H9 (cell line): ENCODE measurements at regions not wholly inside any gene's neighbourhood (a gene's known extent, or its start where the extent isn't known, plus 50 kb on each side); places are given as distances from the start of the nearest gene placed in this dataset.

ENCODE experiments used
- DNase-seq: peaks from one replicate; pipeline ENCODE4 v3.0.0-alpha.2; 2017
- H2AFZ ChIP-seq: one replicate; pipeline ENCODE4 v1.6.1; 2013; ENCODE audit warnings: mild to moderate bottlenecking, low read length, control low read depth, moderate library complexity
- H2AK5ac ChIP-seq: 2 replicates; pipeline ENCODE4 v1.6.1; 2013; ENCODE audit warnings: low read length, control low read depth, mixed read lengths; ENCODE audit not compliant: insufficient read length
- H2BK120ac ChIP-seq: one replicate; pipeline ENCODE4 v1.6.1; 2013; ENCODE audit warnings: low read depth, mild to moderate bottlenecking, low read length, control low read depth, inconsistent platforms; ENCODE audit not compliant: poor library complexity, severe bottlenecking
- H2BK12ac ChIP-seq: 2 replicates; pipeline ENCODE4 v1.6.1; 2013; ENCODE audit warnings: low read length, control low read depth, mixed read lengths, low read depth; ENCODE audit not compliant: insufficient read length
- H2BK15ac ChIP-seq: 2 replicates; pipeline ENCODE4 v1.6.1; 2013; ENCODE audit warnings: low read depth, low read length, control low read depth
- H2BK20ac ChIP-seq: one replicate; pipeline ENCODE4 v1.6.1; 2013; ENCODE audit warnings: low read depth, mild to moderate bottlenecking, low read length, control low read depth, inconsistent platforms; ENCODE audit not compliant: poor library complexity, severe bottlenecking
- H2BK5ac ChIP-seq: 2 replicates; pipeline ENCODE4 v1.6.1; 2013; ENCODE audit warnings: low read length, control low read depth, mixed read lengths; ENCODE audit not compliant: insufficient read length
- H3K14ac ChIP-seq: 2 replicates; pipeline ENCODE4 v1.6.1; 2013; ENCODE audit warnings: low read length, control low read depth; ENCODE audit not compliant: insufficient read depth
- H3K18ac ChIP-seq: 2 replicates; pipeline ENCODE4 v1.6.1; 2013; ENCODE audit warnings: low read depth, mild to moderate bottlenecking, mixed read lengths, low read length, control low read depth; ENCODE audit not compliant: insufficient read length
- H3K23ac ChIP-seq: 2 replicates; pipeline ENCODE4 v1.6.1; 2013; ENCODE audit warnings: low read length, control low read depth, mixed read lengths, low read depth; ENCODE audit not compliant: insufficient read length
- H3K23me2 ChIP-seq: 2 replicates; pipeline ENCODE4 v1.6.1; 2013; ENCODE audit warnings: low read depth, mild to moderate bottlenecking, mixed read lengths, low read length, control low read depth; ENCODE audit not compliant: insufficient read length, poor library complexity, severe bottlenecking
- H3K27ac ChIP-seq: 2 replicates; pipeline ENCODE4 v1.5.1; 2013; ENCODE audit warnings: low read length, control low read depth, mixed read lengths, low read depth; ENCODE audit not compliant: insufficient read length
- H3K27me3 ChIP-seq: 2 replicates; pipeline ENCODE4 v1.6.1; 2013; ENCODE audit warnings: low read length, control low read depth, inconsistent platforms; ENCODE audit not compliant: insufficient read depth
- H3K4ac ChIP-seq: 2 replicates; pipeline ENCODE4 v1.6.1; 2013; ENCODE audit warnings: low read depth, mild to moderate bottlenecking, control low read depth, inconsistent platforms, low read length, moderate library complexity
- H3K4me1 ChIP-seq: 2 replicates; pipeline ENCODE4 v1.6.1; 2013; ENCODE audit warnings: low read length, control low read depth, inconsistent platforms; ENCODE audit not compliant: insufficient read depth
- H3K4me2 ChIP-seq: 2 replicates; pipeline ENCODE4 v1.6.1; 2013; ENCODE audit warnings: low read length, control low read depth, mixed read lengths; ENCODE audit not compliant: insufficient read length, insufficient read depth
- H3K56ac ChIP-seq: 2 replicates; pipeline ENCODE4 v1.6.1; 2013; ENCODE audit warnings: low read depth, mild to moderate bottlenecking, mixed read lengths, low read length, control low read depth; ENCODE audit not compliant: insufficient read length
- H3K79me1 ChIP-seq: 2 replicates; pipeline ENCODE4 v1.6.1; 2013; ENCODE audit warnings: low read depth, mild to moderate bottlenecking, moderate library complexity, low read length, control low read depth, inconsistent platforms; ENCODE audit not compliant: insufficient read depth, poor library complexity, severe bottlenecking
- H3K79me2 ChIP-seq: 2 replicates; pipeline ENCODE4 v1.6.1; 2013; ENCODE audit warnings: low read length, control low read depth, inconsistent platforms; ENCODE audit not compliant: insufficient read depth
- H3K9ac ChIP-seq: 2 replicates; pipeline ENCODE4 v1.6.1; 2013; ENCODE audit warnings: low read length, control low read depth, mixed read lengths; ENCODE audit not compliant: insufficient read length; ENCODE audit errors: extremely low read depth
- H3K9me3 ChIP-seq: one replicate; pipeline ENCODE4 v1.6.1; 2013; ENCODE audit warnings: low read depth, low read length, inconsistent platforms; ENCODE audit not compliant: control insufficient read depth
- H3T11ph ChIP-seq: one replicate; pipeline ENCODE4 v1.6.1; 2013; ENCODE audit warnings: mild to moderate bottlenecking, low read length, control low read depth, inconsistent platforms
- H4K20me1 ChIP-seq: one replicate; pipeline ENCODE4 v1.6.1; 2013; ENCODE audit not compliant: control insufficient read depth, insufficient read length, insufficient read depth
- H4K5ac ChIP-seq: 2 replicates; pipeline ENCODE4 v1.6.1; 2013; ENCODE audit warnings: low read depth, mild to moderate bottlenecking, mixed read lengths, low read length, control low read depth; ENCODE audit not compliant: insufficient read length
- H4K8ac ChIP-seq: replicated peaks from 2 replicates; pipeline ENCODE4 v1.6.1; 2013; ENCODE audit warnings: low read length, control low read depth, mixed read lengths, low read depth; ENCODE audit not compliant: insufficient read length
- H4K91ac ChIP-seq: 2 replicates; pipeline ENCODE4 v1.6.1; 2013; ENCODE audit warnings: low read depth, mild to moderate bottlenecking, moderate library complexity, mixed read lengths, low read length, control low read depth; ENCODE audit not compliant: insufficient read length
- H3K27ac Mint-ChIP-seq, 3 experiments: 2 replicates in 2 of 3; 3 replicates in 1 of 3; pipeline ENCODE4 v1.8.0; 2020 to 2021; ENCODE audit warnings: mixed read lengths in 3 of 3, mild to moderate bottlenecking in 1 of 3, moderate library complexity in 1 of 3
- H3K27me3 Mint-ChIP-seq: 2 replicates; pipeline ENCODE4 v1.8.0; 2021; ENCODE audit warnings: low read depth, mild to moderate bottlenecking, moderate library complexity, mixed read lengths
- H3K36me3 Mint-ChIP-seq, 3 experiments: 2 replicates in 2 of 3; 3 replicates in 1 of 3; pipeline ENCODE4 v1.8.0; 2020 to 2021; ENCODE audit warnings: low read depth in 3 of 3, mixed read lengths in 3 of 3; ENCODE audit not compliant: insufficient read depth in 1 of 3
- H3K4me1 Mint-ChIP-seq, 2 experiments: 2 replicates each; pipeline ENCODE4 v1.8.0; 2020; ENCODE audit warnings: mixed read lengths in 2 of 2
- H3K4me3 Mint-ChIP-seq, 2 experiments: 2 replicates in 1 of 2; 3 replicates in 1 of 2; pipeline ENCODE4 v1.8.0; 2020 to 2021; ENCODE audit warnings: mild to moderate bottlenecking in 2 of 2, mixed read lengths in 2 of 2, moderate library complexity in 1 of 2
- H3K9me3 Mint-ChIP-seq, 2 experiments: 2 replicates in 1 of 2; 3 replicates in 1 of 2; pipeline ENCODE4 v1.8.0; 2020; ENCODE audit warnings: mild to moderate bottlenecking in 2 of 2, mixed read lengths in 2 of 2, moderate library complexity in 1 of 2
- CTCF ChIP-seq: fragments of 200-600 bp; sonication (generic); conservative IDR thresholded peaks from 3 replicates; pipeline ENCODE4 v1.8.0; 2021; ENCODE audit warnings: antibody characterized with exemption, mild to moderate bottlenecking
- WGBS: extraction: QIAGEN DNeasy Blood & Tissue Kit; methylation state at CpG from one replicate; pipeline ENCODE4 v1.1.7; 2013; ENCODE audit warnings: missing lambda C conversion rate, low lambda C conversion rate, mixed read lengths; ENCODE audit not compliant: insufficient read length; ENCODE audit errors: extremely low coverage; 5-methylcytosine and 5-hydroxymethylcytosine counted together

DNA sequence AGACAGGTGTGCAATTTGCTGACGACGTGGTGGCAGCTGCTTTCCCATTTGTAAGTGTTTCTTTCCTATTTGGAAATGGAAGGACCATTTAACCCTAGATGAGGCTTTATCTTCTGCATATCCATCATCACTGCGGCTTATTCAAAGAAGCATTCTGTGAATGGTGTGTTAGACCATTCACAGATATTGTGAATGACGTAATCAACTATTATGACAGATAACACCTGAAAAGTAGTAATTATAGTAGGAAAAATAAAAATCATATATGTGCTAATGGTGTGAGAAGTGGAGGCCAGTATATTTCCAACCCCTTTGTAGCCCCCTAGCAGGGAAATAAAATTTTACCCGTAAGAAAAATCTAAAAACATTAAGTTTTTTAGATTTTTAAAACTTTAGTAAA, 424.5 kb upstream of the CRIM1 start:
- H3K36me3 Mint-ChIP-seq = no peaks in the 10 kb centered on the region
- no peak for TF ChIP-seq CTCF
- H3K4me2 ChIP-seq = no peak overlapping the region

More for the DNA sequence above, 424.5 kb upstream of the CRIM1 start:
- Histone ChIP-seq H2AFZ (no peak overlapping the region), H3K18ac (no peak overlapping the region), H4K8ac (no peak overlapping the region), H3K27me3 (no peaks in the 10 kb centered on the region), H3K79me2 (no peaks in the 10 kb centered on the region), H3K27ac (no peak overlapping the region), H2BK15ac (no peak overlapping the region), H2BK120ac (no peak overlapping the region), H4K5ac (no peak overlapping the region), H2BK20ac (no peak overlapping the region), H4K91ac (no peak overlapping the region), H2BK5ac (no peak overlapping the region), H3K4ac (no peak overlapping the region), H3T11ph (no peak overlapping the region), H3K56ac (no peak overlapping the region), H3K9ac (no peak overlapping the region), H3K23me2 (no peaks in the 10 kb centered on the region), H3K23ac (no peak overlapping the region), H2BK12ac (no peak overlapping the region), H3K9me3 (no peaks in the 10 kb centered on the region), H3K14ac (no peak overlapping the region), H4K20me1 (no peaks in the 10 kb centered on the region), H3K4me1 (no peaks in the 10 kb centered on the region), H2AK5ac (no peak overlapping the region), H3K79me1 (no peaks in the 10 kb centered on the region)
- Mint-ChIP-seq H3K4me1 (peaks cover 4 to 5% of the 10 kb centered on the region in 2 experiments), H3K4me3 (no peak overlapping the region), H3K27ac (no peak overlapping the region), H3K27me3 (no peaks in the 10 kb centered on the region; the same call in 1 of the 2 replicates), H3K9me3 (peaks cover 0 to 3% of the 10 kb centered on the region in 2 experiments; a peak in 1 of 5 replicates)
- DNase-seq = no peak
- whole genome bisulfite sequencing = no CpG with 5 or more reads among the region's 5 CpGs
